ENCODE measurements at regions not wholly inside any gene's neighbourhood (a gene's known extent, or its start where the extent isn't known, plus 50 kb on each side); places are given as distances from the start of the nearest gene placed in this dataset.

- DNase-seq, result peak; percentile 57
- Histone ChIP-seq H3K27me3 (ENCODE audit: insufficient read depth, low read length, poor library complexity) (no peaks in the 10 kb centered on the region), H3K36me3 (ENCODE audit: control insufficient read depth, insufficient read depth, low read length) (no peaks in the 10 kb centered on the region), H3K18ac (ENCODE audit: low read length) (no peak overlapping the region), H3K9ac (ENCODE audit: low read length) (no peak overlapping the region), H3K79me2 (ENCODE audit: control insufficient read depth, insufficient read depth, low read length) (no peaks in the 10 kb centered on the region), H2BK120ac (ENCODE audit: low read depth, low read length) (no peak overlapping the region), H2BK15ac (replicated peaks; ENCODE audit: low read depth) (no peak overlapping the region), H4K8ac (ENCODE audit: low read depth, low read length) (no peak overlapping the region), H3K23ac (ENCODE audit: low read length) (no peak overlapping the region), H3K79me1 (ENCODE audit: low read length) (no peaks in the 10 kb centered on the region), H4K5ac (ENCODE audit: low read length) (no peak overlapping the region), H3K56ac (ENCODE audit: low read length) (no peak overlapping the region), H3K4me2 (ENCODE audit: low read length) (no peak overlapping the region), H2AK5ac (ENCODE audit: low read length) (no peak overlapping the region), H3K27ac (ENCODE audit: low read depth, low read length) (no peak overlapping the region), H3K4me1 (ENCODE audit: control insufficient read depth, low read depth, low read length) (no peaks in the 10 kb centered on the region), H3K4ac (ENCODE audit: low read depth, low read length) (no peak overlapping the region), H2BK5ac (ENCODE audit: low read length) (no peak overlapping the region), H3K4me3 (ENCODE audit: low read length) (no peak overlapping the region)
- no CpG with 5 or more reads among the region's 1 CpG for WGBS (ENCODE audit: extremely low coverage, insufficient coverage, low lambda C conversion rate)
These were observed 242.1 kb upstream of the TNRC6C start for GRCh38 chr17:77716289-77716926.

DNA sequence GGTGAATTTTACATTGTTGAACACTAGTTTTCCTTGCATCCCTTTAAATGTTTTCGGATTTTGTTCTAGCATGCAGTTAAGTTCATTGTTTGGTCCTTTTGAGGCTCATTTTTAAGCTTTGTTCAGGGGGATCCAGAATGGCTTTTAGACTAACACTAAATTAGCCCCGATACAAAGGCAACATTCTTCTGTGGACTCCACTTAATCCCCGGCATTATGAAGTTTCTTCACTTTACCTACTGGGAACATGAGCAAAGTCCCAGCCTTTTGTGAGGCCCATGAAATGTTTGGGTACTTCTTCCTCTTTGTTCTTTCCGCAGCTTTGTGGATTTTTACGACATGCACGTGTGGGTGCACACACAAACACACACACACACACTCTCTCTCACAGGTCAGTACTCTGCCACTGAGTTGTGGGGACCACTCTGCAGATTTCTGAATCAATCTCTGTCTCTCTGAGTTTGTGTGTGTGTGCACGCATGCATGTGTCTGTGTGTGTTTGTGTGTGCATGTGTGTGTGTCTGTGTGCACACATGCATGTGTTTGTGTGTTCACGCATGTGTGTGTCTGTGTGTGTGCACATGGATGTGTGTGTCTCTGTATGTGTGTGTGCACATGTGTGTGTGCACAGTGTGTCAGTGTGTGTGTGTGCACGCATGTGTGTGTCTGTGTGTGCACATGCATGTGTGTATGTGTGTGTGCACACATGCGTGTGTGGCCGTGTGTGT is 240.4 kb upstream of the TNRC6C start:
- H3K27ac ChIP-seq (ENCODE audit: low read depth, low read length), result no peak overlapping the region
- H3K4me2 ChIP-seq (ENCODE audit: low read length), result no peak overlapping the region
- H4K5ac ChIP-seq (ENCODE audit: low read length), result no peak overlapping the region
- no peak overlapping the region for H2AK5ac ChIP-seq (ENCODE audit: low read length)
- H3K27me3 ChIP-seq (ENCODE audit: insufficient read depth, low read length, poor library complexity), result no peaks in the 10 kb centered on the region
- H3K56ac ChIP-seq (ENCODE audit: low read length), result no peak overlapping the region
- H4K8ac ChIP-seq (ENCODE audit: low read depth, low read length), result no peak overlapping the region
- no peak overlapping the region for H3K9ac ChIP-seq (ENCODE audit: low read length)
- no CpG with 5 or more reads among the region's 11 CpGs for WGBS (ENCODE audit: extremely low coverage, insufficient coverage, low lambda C conversion rate)
- no peak overlapping the region for H3K18ac ChIP-seq (ENCODE audit: low read length)
- H3K23ac ChIP-seq (ENCODE audit: low read length), result no peak overlapping the region
- H3K79me2 ChIP-seq (ENCODE audit: control insufficient read depth, insufficient read depth, low read length), result no peaks in the 10 kb centered on the region
- H3K36me3 ChIP-seq (ENCODE audit: control insufficient read depth, insufficient read depth, low read length), result no peaks in the 10 kb centered on the region
- no peaks in the 10 kb centered on the region for H3K79me1 ChIP-seq (ENCODE audit: low read length)
- no peaks in the 10 kb centered on the region for H3K4me1 ChIP-seq (ENCODE audit: control insufficient read depth, low read depth, low read length)
- no peak overlapping the region for H2BK120ac ChIP-seq (ENCODE audit: low read depth, low read length)
- no peak overlapping the region for H2BK15ac ChIP-seq (replicated peaks; ENCODE audit: low read depth)
- no peak for DNase-seq
- H2BK5ac ChIP-seq (ENCODE audit: low read length), result no peak overlapping the region
- no peak overlapping the region for H3K4me3 ChIP-seq (ENCODE audit: low read length)
- H3K4ac ChIP-seq (ENCODE audit: low read depth, low read length), result no peak overlapping the region

DNA sequence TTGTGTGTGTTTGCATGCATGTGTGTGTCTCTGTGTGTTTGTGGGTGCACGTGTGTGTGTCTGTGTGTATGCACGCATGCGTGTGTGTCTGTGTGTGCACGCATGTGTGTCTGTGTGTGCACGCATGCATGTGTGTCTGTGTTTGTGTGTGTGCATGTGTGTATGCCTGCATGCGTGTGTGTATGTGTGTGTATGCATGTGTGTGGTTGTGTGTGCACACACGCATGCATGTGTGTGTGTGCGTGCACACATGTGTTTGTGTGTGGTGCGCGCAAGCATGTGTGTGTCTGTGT is 239.9 kb upstream of the TNRC6C start:
- Histone ChIP-seq H4K5ac (ENCODE audit: low read length) (no peak overlapping the region), H3K56ac (ENCODE audit: low read length) (no peak overlapping the region), H3K23ac (ENCODE audit: low read length) (no peak overlapping the region), H3K36me3 (ENCODE audit: control insufficient read depth, insufficient read depth, low read length) (no peaks in the 10 kb centered on the region), H4K8ac (ENCODE audit: low read depth, low read length) (no peak overlapping the region), H3K4me3 (ENCODE audit: low read length) (no peak overlapping the region), H3K4me1 (ENCODE audit: control insufficient read depth, low read depth, low read length) (no peaks in the 10 kb centered on the region), H3K27me3 (ENCODE audit: insufficient read depth, low read length, poor library complexity) (no peaks in the 10 kb centered on the region), H3K9ac (ENCODE audit: low read length) (no peak overlapping the region), H3K79me1 (ENCODE audit: low read length) (no peaks in the 10 kb centered on the region), H3K4ac (ENCODE audit: low read depth, low read length) (no peak overlapping the region), H2BK120ac (ENCODE audit: low read depth, low read length) (no peak overlapping the region), H3K27ac (ENCODE audit: low read depth, low read length) (no peak overlapping the region), H2BK15ac (replicated peaks; ENCODE audit: low read depth) (no peak overlapping the region), H3K79me2 (ENCODE audit: control insufficient read depth, insufficient read depth, low read length) (no peaks in the 10 kb centered on the region), H3K4me2 (ENCODE audit: low read length) (no peak overlapping the region), H3K18ac (ENCODE audit: low read length) (no peak overlapping the region), H2AK5ac (ENCODE audit: low read length) (no peak overlapping the region), H2BK5ac (ENCODE audit: low read length) (no peak overlapping the region)
- DNase-seq, result no peak
- no CpG with 5 or more reads among the region's 10 CpGs for WGBS (ENCODE audit: extremely low coverage, insufficient coverage, low lambda C conversion rate)

GRCh38 chr17:77719806-77720205 is 238.7 kb upstream of the TNRC6C start:
- Histone ChIP-seq H3K18ac (ENCODE audit: low read length) (no peak overlapping the region), H3K79me1 (ENCODE audit: low read length) (no peaks in the 10 kb centered on the region), H3K4me1 (ENCODE audit: control insufficient read depth, low read depth, low read length) (no peaks in the 10 kb centered on the region), H2BK120ac (ENCODE audit: low read depth, low read length) (no peak overlapping the region), H3K4ac (ENCODE audit: low read depth, low read length) (no peak overlapping the region), H4K8ac (ENCODE audit: low read depth, low read length) (no peak overlapping the region), H2AK5ac (ENCODE audit: low read length) (no peak overlapping the region), H2BK15ac (replicated peaks; ENCODE audit: low read depth) (no peak overlapping the region), H3K36me3 (ENCODE audit: control insufficient read depth, insufficient read depth, low read length) (no peaks in the 10 kb centered on the region), H3K27me3 (ENCODE audit: insufficient read depth, low read length, poor library complexity) (no peaks in the 10 kb centered on the region), H4K5ac (ENCODE audit: low read length) (no peak overlapping the region), H3K23ac (ENCODE audit: low read length) (no peak overlapping the region), H3K4me3 (ENCODE audit: low read length) (no peak overlapping the region), H3K27ac (ENCODE audit: low read depth, low read length) (no peak overlapping the region), H3K9ac (ENCODE audit: low read length) (no peak overlapping the region), H3K79me2 (ENCODE audit: control insufficient read depth, insufficient read depth, low read length) (no peaks in the 10 kb centered on the region), H3K56ac (ENCODE audit: low read length) (no peak overlapping the region), H2BK5ac (ENCODE audit: low read length) (no peak overlapping the region), H3K4me2 (ENCODE audit: low read length) (no peak overlapping the region)
- no CpG with 5 or more reads among the region's 4 CpGs for WGBS (ENCODE audit: extremely low coverage, insufficient coverage, low lambda C conversion rate)
- DNase-seq, result no peak

GRCh38 chr17:77720946-77721845 is 237.3 kb upstream of the TNRC6C start:
- no peak overlapping the region for H4K5ac ChIP-seq (ENCODE audit: low read length)
- H3K56ac ChIP-seq (ENCODE audit: low read length), result no peak overlapping the region
- H3K27me3 ChIP-seq (ENCODE audit: insufficient read depth, low read length, poor library complexity), result no peaks in the 10 kb centered on the region
- H3K18ac ChIP-seq (ENCODE audit: low read length), result no peak overlapping the region
- no peak overlapping the region for H2BK5ac ChIP-seq (ENCODE audit: low read length)
- no peaks in the 10 kb centered on the region for H3K79me1 ChIP-seq (ENCODE audit: low read length)
- H3K4me3 ChIP-seq (ENCODE audit: low read length), result no peak overlapping the region
- no peaks in the 10 kb centered on the region for H3K36me3 ChIP-seq (ENCODE audit: control insufficient read depth, insufficient read depth, low read length)
- H2BK120ac ChIP-seq (ENCODE audit: low read depth, low read length), result no peak overlapping the region
- no peak overlapping the region for H3K4me2 ChIP-seq (ENCODE audit: low read length)
- no peak overlapping the region for H3K23ac ChIP-seq (ENCODE audit: low read length)
- no CpG with 5 or more reads among the region's 14 CpGs for WGBS (ENCODE audit: extremely low coverage, insufficient coverage, low lambda C conversion rate)
- no peak overlapping the region for H4K8ac ChIP-seq (ENCODE audit: low read depth, low read length)
- no peak overlapping the region for H3K9ac ChIP-seq (ENCODE audit: low read length)
- no peak overlapping the region for H2BK15ac ChIP-seq (replicated peaks; ENCODE audit: low read depth)
- no peaks in the 10 kb centered on the region for H3K79me2 ChIP-seq (ENCODE audit: control insufficient read depth, insufficient read depth, low read length)
- no peak overlapping the region for H3K4ac ChIP-seq (ENCODE audit: low read depth, low read length)
- H3K4me1 ChIP-seq (ENCODE audit: control insufficient read depth, low read depth, low read length), result no peaks in the 10 kb centered on the region
- no peak for DNase-seq
- no peak overlapping the region for H2AK5ac ChIP-seq (ENCODE audit: low read length)
- no peak overlapping the region for H3K27ac ChIP-seq (ENCODE audit: low read depth, low read length)

Measured in mesendoderm (in vitro differentiated cells).